ENCODE measurements at regions not wholly inside any gene's neighbourhood (a gene's known extent, or its start where the extent isn't known, plus 50 kb on each side); places are given as distances from the start of the nearest gene placed in this dataset.

DNA sequence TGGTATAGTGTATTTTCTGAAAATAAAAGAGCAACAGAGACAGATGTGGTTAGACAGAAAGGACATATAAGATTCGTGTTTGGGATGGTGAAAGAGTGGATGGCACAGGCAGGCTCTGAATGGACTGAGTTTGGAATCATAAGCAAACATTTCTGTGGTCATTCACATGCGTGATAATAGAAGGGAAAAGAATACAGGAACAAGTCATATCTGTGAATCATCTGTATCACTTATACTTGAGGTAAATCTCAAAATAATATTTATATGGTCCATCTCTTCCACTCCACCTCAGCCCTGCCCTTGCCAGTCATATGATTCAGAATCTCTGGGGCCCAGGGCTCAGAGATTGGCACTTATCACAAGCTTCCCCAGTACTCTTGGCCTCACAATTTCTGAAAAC lies 535.1 kb downstream of the BCKDHB start:
- Histone ChIP-seq H3K27me3 (no peaks in the 10 kb centered on the region), H3K27ac (no peak overlapping the region), H3K4me1 (peaks cover 0 to 10% (median 5%) of the 10 kb centered on the region in 4 donors), H3K4me3 (no peak overlapping the region), H3K9me3 (peaks cover 0 to 7% (median 0%) of the 10 kb centered on the region in 3 donors), H3K36me3 (no peaks in the 10 kb centered on the region)
- intact Hi-C loops (cut with DNase I; ENCODE audit: low total_unique reads) = no loop called here
- no peak for DNase-seq
- TF ChIP-seq, protein P1, sequence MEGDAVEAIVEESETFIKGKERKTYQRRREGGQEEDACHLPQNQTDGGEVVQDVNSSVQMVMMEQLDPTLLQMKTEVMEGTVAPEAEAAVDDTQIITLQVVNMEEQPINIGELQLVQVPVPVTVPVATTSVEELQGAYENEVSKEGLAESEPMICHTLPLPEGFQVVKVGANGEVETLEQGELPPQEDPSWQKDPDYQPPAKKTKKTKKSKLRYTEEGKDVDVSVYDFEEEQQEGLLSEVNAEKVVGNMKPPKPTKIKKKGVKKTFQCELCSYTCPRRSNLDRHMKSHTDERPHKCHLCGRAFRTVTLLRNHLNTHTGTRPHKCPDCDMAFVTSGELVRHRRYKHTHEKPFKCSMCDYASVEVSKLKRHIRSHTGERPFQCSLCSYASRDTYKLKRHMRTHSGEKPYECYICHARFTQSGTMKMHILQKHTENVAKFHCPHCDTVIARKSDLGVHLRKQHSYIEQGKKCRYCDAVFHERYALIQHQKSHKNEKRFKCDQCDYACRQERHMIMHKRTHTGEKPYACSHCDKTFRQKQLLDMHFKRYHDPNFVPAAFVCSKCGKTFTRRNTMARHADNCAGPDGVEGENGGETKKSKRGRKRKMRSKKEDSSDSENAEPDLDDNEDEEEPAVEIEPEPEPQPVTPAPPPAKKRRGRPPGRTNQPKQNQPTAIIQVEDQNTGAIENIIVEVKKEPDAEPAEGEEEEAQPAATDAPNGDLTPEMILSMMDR (IDR thresholded peaks at IDR 0.05) = no peak

DNA sequence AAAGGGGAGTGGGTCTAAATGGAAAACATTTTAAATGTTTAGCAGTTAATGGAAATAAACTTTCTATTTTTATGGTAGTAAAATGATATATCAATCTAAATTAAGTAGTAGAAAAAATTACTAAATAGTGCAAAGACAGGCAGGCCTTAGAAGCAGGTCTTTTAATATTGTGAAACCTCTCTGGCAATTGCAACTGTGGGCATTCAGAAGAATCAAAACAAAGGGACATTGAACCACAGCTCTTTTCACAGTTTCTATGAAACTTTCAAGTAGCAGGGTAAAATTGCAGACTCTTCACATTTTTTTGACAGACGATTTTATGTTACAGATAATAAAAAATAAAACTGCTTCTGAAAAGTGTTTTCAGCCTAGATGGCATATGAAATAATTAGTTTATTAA lies 533.7 kb downstream of the BCKDHB start:
- TF ChIP-seq, protein P1 (IDR thresholded peaks at IDR 0.05) = no peak
- Histone ChIP-seq H3K4me1 (peaks cover 0 to 10% (median 5%) of the 10 kb centered on the region in 4 donors), H3K27me3 (no peaks in the 10 kb centered on the region), H3K9me3 (no peaks in the 10 kb centered on the region), H3K36me3 (no peaks in the 10 kb centered on the region), H3K27ac (no peak overlapping the region), H3K4me3 (no peak overlapping the region)
- intact Hi-C loops (cut with DNase I; ENCODE audit: low total_unique reads) = no loop called here
- DNase-seq = no peak

DNA sequence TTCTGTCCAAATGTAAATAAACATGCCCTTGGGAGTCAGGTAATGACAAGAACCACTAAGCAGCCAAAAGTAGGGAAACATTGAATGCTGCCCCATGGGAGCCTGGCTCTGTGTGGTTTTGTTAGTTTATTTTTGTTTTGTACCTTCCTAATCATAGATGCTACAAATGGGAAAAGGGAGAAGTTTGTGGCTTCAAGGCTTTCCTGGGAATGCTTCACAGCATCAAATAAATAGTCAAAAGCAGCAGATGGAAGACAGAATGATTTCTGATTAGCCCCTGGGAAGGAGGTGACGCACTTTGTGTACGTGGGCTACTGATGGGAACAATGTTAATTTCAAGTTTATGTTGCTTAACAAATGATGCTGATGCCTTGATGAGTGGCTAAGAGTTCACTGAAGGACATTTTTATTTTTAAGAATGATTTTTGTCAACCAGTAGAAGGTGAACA lies 532.7 kb downstream of the BCKDHB start:
- peaks cover 0 to 10% (median 5%) of the 10 kb centered on the region in 4 donors for H3K4me1 ChIP-seq
- no peaks in the 10 kb centered on the region for H3K27me3 ChIP-seq
- H3K9me3 ChIP-seq = no peaks in the 10 kb centered on the region
- intact Hi-C loops (cut with DNase I; ENCODE audit: low total_unique reads) = no loop called here
- no peaks in the 10 kb centered on the region for H3K36me3 ChIP-seq
- no peak for DNase-seq
- no peak overlapping the region for H3K4me3 ChIP-seq
- no peak overlapping the region for H3K27ac ChIP-seq
- TF ChIP-seq, protein P1 (IDR thresholded peaks at IDR 0.05) = no peak

DNA sequence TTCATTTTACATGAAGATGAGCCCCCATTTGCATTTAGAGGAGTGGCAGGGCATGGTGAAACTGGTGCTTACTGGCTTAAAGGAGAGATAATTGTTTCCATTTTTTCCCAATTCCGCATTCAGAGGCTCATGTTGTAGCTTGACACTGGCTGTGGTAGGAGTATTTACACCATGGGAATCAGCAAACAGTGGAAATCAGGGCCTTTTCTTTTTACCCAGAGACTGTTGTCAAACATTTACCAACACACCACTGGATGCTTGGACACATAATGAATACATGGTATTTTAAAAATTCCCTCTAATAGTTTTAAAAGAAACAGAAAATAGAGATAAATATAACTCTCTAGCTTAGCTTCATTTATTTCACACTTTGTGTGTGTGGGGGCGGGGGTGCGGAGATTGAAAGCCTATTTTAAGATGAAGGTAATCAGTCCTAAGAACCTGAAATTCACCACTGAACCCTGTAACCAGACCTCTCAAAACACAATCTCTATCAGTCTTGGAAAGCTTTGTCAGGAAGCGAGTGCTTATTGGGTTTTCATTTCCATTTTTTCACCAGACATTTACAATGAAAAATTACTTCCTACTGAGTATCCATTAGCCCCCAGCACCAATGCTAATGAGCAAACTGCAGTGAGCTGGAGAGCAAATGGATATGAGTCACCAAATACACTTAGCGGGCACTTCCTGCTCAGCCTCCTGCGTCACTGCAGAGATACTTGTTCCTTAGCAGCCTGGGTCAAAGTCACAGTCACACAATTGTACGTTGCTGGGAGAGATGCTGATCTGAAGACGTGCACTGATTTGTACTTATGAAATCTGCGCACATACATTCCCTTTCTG lies 532.0 kb downstream of the BCKDHB start:
- Histone ChIP-seq H3K27ac (no peak overlapping the region), H3K4me3 (no peak overlapping the region)
- peak; percentile 23 to 71 for DNase-seq

DNA sequence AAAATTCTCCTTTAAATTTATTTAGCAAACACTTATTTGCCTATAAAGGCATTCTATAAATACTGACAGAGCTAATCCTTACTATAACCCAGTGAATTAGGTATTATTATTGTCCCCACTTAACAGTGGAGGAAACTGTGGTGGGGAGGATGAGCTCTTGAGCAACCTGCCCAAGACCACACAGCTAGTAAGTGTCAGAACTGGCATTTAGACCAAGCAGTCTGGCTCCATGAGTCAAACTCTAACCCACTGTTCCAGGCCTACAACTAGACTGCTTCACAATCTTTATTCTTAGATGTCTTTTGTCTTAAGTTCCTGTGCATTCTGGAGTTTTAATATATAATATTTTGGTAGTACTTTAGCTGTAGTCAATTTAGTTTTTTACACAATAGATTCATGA lies 530.8 kb downstream of the BCKDHB start:
- Histone ChIP-seq H3K4me3 (no peak overlapping the region), H3K36me3 (no peaks in the 10 kb centered on the region), H3K27me3 (no peaks in the 10 kb centered on the region), H3K9me3 (no peaks in the 10 kb centered on the region), H3K4me1 (peaks cover 0 to 10% (median 5%) of the 10 kb centered on the region in 4 donors), H3K27ac (no peak overlapping the region)
- TF ChIP-seq, protein P1 (IDR thresholded peaks at IDR 0.05) = no peak
- DNase-seq = no peak
- intact Hi-C loops (cut with DNase I; ENCODE audit: low total_unique reads) = no loop called here

More for the DNA sequence above, 532.0 kb downstream of the BCKDHB start:
- TF ChIP-seq, protein P1 (IDR thresholded peaks at IDR 0.05) = no peak
- Histone ChIP-seq H3K36me3 (no peaks in the 10 kb centered on the region), H3K4me1 (peaks cover 0 to 10% (median 5%) of the 10 kb centered on the region in 4 donors), H3K27me3 (no peaks in the 10 kb centered on the region), H3K9me3 (no peaks in the 10 kb centered on the region)
- intact Hi-C loops (cut with DNase I; ENCODE audit: low total_unique reads) = no loop called here
